GM12878 (cell line): ENCODE measurements at regions not wholly inside any gene's neighbourhood (a gene's known extent, or its start where the extent isn't known, plus 50 kb on each side); places are given as distances from the start of the nearest gene placed in this dataset.

Experiments
- ATAC-seq: fragments of 200-7000 bp; cut with Tn5 transposase; 3 replicates; pipeline ENCODE4 v1.9.1; 2020; ENCODE audit warnings: mild to moderate bottlenecking, moderate library complexity
- BruUV-seq: library from RNA; stranded (reverse); fragments of 400-500 nt; replicated peaks from 2 replicates; lab custom pipeline; 2021; lab: Mats Ljungman, UMichigan
- CTCF ChIA-PET: fragments of 300-600 bp; sonication (Branson Sonifier 250); formaldehyde crosslinking; extraction: SDS; loops from one replicate; lab custom pipeline; 2021; ENCODE audit warnings: inconsistent platforms; lab: Yijun Ruan, JAX
- POLR2A ChIA-PET: fragments of 350-600 bp; formaldehyde crosslinking; extraction: SDS; loops from one replicate; lab custom pipeline; 2021; ENCODE audit warnings: inconsistent platforms; lab: Charles Lee
- RAD21 ChIA-PET: fragments of 300-600 bp; sonication (Branson Sonifier 250); formaldehyde crosslinking; loops from one replicate; lab custom pipeline; 2023; ENCODE audit warnings: antibody characterized with exemption; ENCODE audit not compliant: unreplicated experiment; lab: Charles Lee
- SMC1A ChIA-PET: fragments of 300-600 bp; sonication (Branson Sonifier 250); formaldehyde crosslinking; loops from one replicate; lab custom pipeline; 2023; ENCODE audit not compliant: unreplicated experiment, uncharacterized antibody; lab: Charles Lee
- DNase-seq: peaks from one replicate; pipeline ENCODE4 v3.0.0-alpha.2; 2011; ENCODE audit warnings: low read depth, low spot score
- FAIRE-seq: peaks from 3 replicates; lab custom pipeline; 2011; peaks lifted over from hg19 to GRCh38; lab: Jason Lieb, UNC
- H2AFZ ChIP-seq: 2 replicates; pipeline ENCODE4 v1.6.0; 2011; ENCODE audit warnings: low read depth, low read length, control low read depth; ENCODE audit not compliant: control insufficient read depth
- H3K27ac ChIP-seq: 2 replicates; pipeline ENCODE4 v1.5.1; 2011; ENCODE audit warnings: control low read depth; ENCODE audit not compliant: control insufficient read depth, insufficient read depth
- H3K27me3 ChIP-seq, 2 experiments: replicated peaks in 1 of 2; 2 replicates each; pipeline versions ENCODE4 v1.6.0 to v1.6.1; 2011; ENCODE audit warnings: low read length in 1 of 2; ENCODE audit not compliant: control insufficient read depth in 2 of 2, insufficient read depth in 2 of 2
- H3K36me3 ChIP-seq, 2 experiments: 2 replicates each; pipeline ENCODE4 v1.5.1; 2011; ENCODE audit warnings: low read length in 1 of 2; ENCODE audit not compliant: control insufficient read depth in 2 of 2, insufficient read depth in 2 of 2
- H3K4me1 ChIP-seq: 2 replicates; pipeline ENCODE4 v1.6.1; 2011; ENCODE audit warnings: mild to moderate bottlenecking, low read length, moderate library complexity, mixed read lengths; ENCODE audit not compliant: control insufficient read depth, insufficient read depth
- H3K4me2 ChIP-seq: 2 replicates; pipeline ENCODE4 v1.6.0; 2011; ENCODE audit warnings: control low read depth; ENCODE audit not compliant: control insufficient read depth, insufficient read depth
- H3K4me3 ChIP-seq: fragments of 200-600 bp; sonication (generic); 2 replicates; pipeline ENCODE4 v1.5.1; 2016
- H3K79me2 ChIP-seq: 2 replicates; pipeline ENCODE4 v1.6.0; 2011; ENCODE audit warnings: low read length; ENCODE audit not compliant: control insufficient read depth, insufficient read depth
- H3K9ac ChIP-seq: 2 replicates; pipeline ENCODE4 v1.8.0; 2011; ENCODE audit warnings: low read length, control low read depth, mixed read lengths; ENCODE audit not compliant: control insufficient read depth, insufficient read depth
- H3K9me3 ChIP-seq: replicated peaks from 3 replicates; pipeline ENCODE4 v1.5.1; 2011; ENCODE audit warnings: mild to moderate bottlenecking, low read length; ENCODE audit not compliant: control insufficient read depth, insufficient read depth
- H4K20me1 ChIP-seq: 2 replicates; pipeline ENCODE4 v1.6.0; 2011; ENCODE audit not compliant: control insufficient read depth, insufficient read depth
- ATF2 ChIP-seq: IDR thresholded peaks from 2 replicates; pipeline ENCODE4 v1.6.1; 2012; ENCODE audit warnings: low read length, inconsistent platforms
- ATF7 ChIP-seq: fragments of 450-650 bp; IDR thresholded peaks from 2 replicates; pipeline ENCODE4 v1.6.1; 2016; ENCODE audit warnings: low read depth, mild to moderate bottlenecking
- BCLAF1 ChIP-seq: fragments of 450-650 bp; IDR thresholded peaks from 2 replicates; pipeline ENCODE4 v1.6.1; 2017; ENCODE audit warnings: antibody characterized with exemption, mild to moderate bottlenecking, moderate library complexity
- BHLHE40 ChIP-seq, 2 experiments: fragments of 450-650 bp in 1 of 2; IDR thresholded peaks; 2 replicates each; pipeline ENCODE4 v1.6.1; 2011 to 2017; ENCODE audit warnings: low read depth in 2 of 2, borderline replicate concordance in 1 of 2, improper control_type of control experiment in 1 of 2, low read length in 1 of 2, mild to moderate bottlenecking in 1 of 2
- CBX3 ChIP-seq: fragments of 200-600 bp; sonication (generic); IDR thresholded peaks from 2 replicates; pipeline ENCODE4 v1.6.1; 2016; ENCODE audit warnings: low read depth, borderline replicate concordance
- CREM ChIP-seq: IDR thresholded peaks from 2 replicates; pipeline ENCODE4 v1.6.1; 2014; ENCODE audit warnings: antibody characterized with exemption, low read depth
- EED ChIP-seq: sonication (generic); IDR thresholded peaks from 2 replicates; pipeline ENCODE4 v1.6.1; 2016; ENCODE audit warnings: antibody characterized with exemption, low read depth
- EP300 ChIP-seq, 2 experiments: fragments of 150-350 bp in 1 of 2; IDR thresholded peaks; 2 replicates each; pipeline ENCODE4 v1.6.1; 2011 to 2012; ENCODE audit warnings: low read depth in 2 of 2, low read length in 2 of 2, borderline replicate concordance in 1 of 2, improper control_type of control experiment in 1 of 2, inconsistent platforms in 1 of 2; ENCODE audit not compliant: control insufficient read depth in 1 of 2
- KAT2A ChIP-seq: conservative IDR thresholded peaks from 2 replicates; pipeline ENCODE4 v1.6.1; 2011; ENCODE audit warnings: low read depth, low read length; ENCODE audit not compliant: control insufficient read depth
- MTA2 ChIP-seq: fragments of 450-650 bp; IDR thresholded peaks from 2 replicates; pipeline ENCODE4 v1.6.1; 2016; ENCODE audit warnings: low read depth, mild to moderate bottlenecking, moderate library complexity
- MXI1 ChIP-seq: fragments of 150-350 bp; IDR thresholded peaks from 2 replicates; pipeline ENCODE4 v1.6.1; 2011; ENCODE audit warnings: low read depth, mild to moderate bottlenecking, inconsistent platforms, low read length, improper control_type of control experiment
- PBX3 ChIP-seq: IDR thresholded peaks from 2 replicates; pipeline ENCODE4 v1.6.1; 2011; ENCODE audit warnings: mild to moderate bottlenecking, low read depth, low read length, moderate library complexity; ENCODE audit not compliant: insufficient replicate concordance
- RB1 ChIP-seq: fragments of 450-650 bp; formaldehyde crosslinking; IDR thresholded peaks from 2 replicates; pipeline ENCODE4 v1.6.1; 2017; ENCODE audit warnings: mild to moderate bottlenecking, borderline replicate concordance
- RUNX3 ChIP-seq: IDR thresholded peaks from 2 replicates; pipeline ENCODE4 v1.6.1; 2012; ENCODE audit warnings: low read length, inconsistent platforms
- TAF1 ChIP-seq: IDR thresholded peaks from 2 replicates; pipeline ENCODE4 v1.6.1; 2011; ENCODE audit warnings: mild to moderate bottlenecking, low read depth, low read length, borderline replicate concordance
- TCF7 ChIP-seq: IDR thresholded peaks from 2 replicates; pipeline ENCODE4 v1.6.1; 2014; ENCODE audit warnings: antibody characterized with exemption, borderline replicate concordance
- ZBED1 ChIP-seq: IDR thresholded peaks from 2 replicates; pipeline ENCODE4 v1.6.1; 2016; ENCODE audit warnings: borderline replicate concordance
- WGBS: methylation state at CpG from one replicate; pipeline ENCODE4 v1.1.6; 2016; ENCODE audit warnings: low lambda C conversion rate; ENCODE audit not compliant: insufficient replicate concordance, insufficient coverage; ENCODE audit errors: missing lambda C conversion rate; 5-methylcytosine and 5-hydroxymethylcytosine counted together
- in situ Hi-C: fragments of 300-500 bp; cut with MboI; formaldehyde crosslinking; loops from 9 replicates; pipeline ENCODE4 v1.14.3; 2018; ENCODE audit warnings: mixed read lengths
- intact Hi-C: fragments of 100-400 bp; cut with micrococcal nuclease; formaldehyde crosslinking; loops from one replicate; pipeline ENCODE4 v1.14.2; 2022; ENCODE audit not compliant: unreplicated experiment
- TF ChIP-seq, protein P1 (sequence below): IDR thresholded peaks from 2 replicates; pipeline ENCODE4 v1.6.1; 2012; ENCODE audit warnings: low read depth, low read length, improper control_type of control experiment

DNA sequence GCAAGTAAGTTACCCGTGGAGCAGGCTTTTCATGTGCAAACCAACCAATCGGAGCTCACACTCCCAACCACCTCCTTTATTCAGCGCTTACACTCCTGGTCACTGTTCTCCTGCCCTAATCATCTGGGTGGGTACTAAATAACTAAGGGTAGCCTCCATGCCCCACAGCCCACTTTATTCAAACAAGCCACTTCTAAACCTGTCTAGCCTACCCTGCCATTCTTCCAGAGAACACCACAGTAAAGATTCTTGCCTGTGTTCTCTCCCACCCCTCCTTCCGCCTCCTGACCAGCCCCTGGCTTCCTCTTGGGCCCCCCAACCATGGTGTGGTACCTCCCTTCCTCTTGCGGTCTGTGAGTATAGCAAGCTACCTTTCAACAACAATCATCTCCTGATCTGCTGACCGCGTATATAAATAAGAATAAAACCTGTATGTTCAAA lies 581.9 kb downstream of the VRK1 start:
- no TSS peak for BruUV-seq
- CTCF ChIA-PET: interaction anchor here (0.8 to 2.0 kb wide), 5 partner anchors 8 to 38 kb away, joined by 3 to 8 read pairs (median 4); no protein-coding TSS in a partner anchor
- Histone ChIP-seq H2AFZ (peak overlapping the region; percentile 41), H3K4me3 (no peak overlapping the region), H4K20me1 (no peaks in the 10 kb centered on the region), H3K36me3 (no peaks in the 10 kb centered on the region), H3K79me2 (no peaks in the 10 kb centered on the region), H3K4me2 (peak overlapping the region; percentile 56), H3K27ac (peak overlapping the region; percentile 24), H3K9me3 (no peaks in the 10 kb centered on the region; the same call in none of the 3 replicates), H3K27me3 (no peaks in the 10 kb centered on the region), H3K4me1 (peaks cover 33% of the 10 kb centered on the region), H3K9ac (no peak overlapping the region)
- WGBS: 26% methylated on average over 7 of the region's 7 CpGs
- no peak for DNase-seq
- SMC1A ChIA-PET: interaction anchor here (0.8 to 12.1 kb wide), 15 partner anchors 10 to 78 kb away, joined by 3 to 115 read pairs (median 4); no protein-coding TSS in a partner anchor
- RAD21 ChIA-PET: interaction anchor here (1.0 to 14.3 kb wide), 11 partner anchors 8 to 76 kb away, joined by 3 to 214 read pairs (median 6); no protein-coding TSS in a partner anchor
- ATAC-seq: no peak; the same call in none of the 3 replicates
- POLR2A ChIA-PET: interaction anchor here (1.4 to 3.8 kb wide), 4 partner anchors 10 to 73 kb away, joined by 4 to 16 read pairs (median 6); no protein-coding TSS in a partner anchor
- no peak for FAIRE-seq
- in situ Hi-C loops (no loop called here), intact Hi-C loops (no loop called here)
- TF ChIP-seq TCF7 (no peak), TAF1 (no peak), KAT2A (no peak), CREM (0 out of 2 replicates have a peak, but pooled peaks have one; percentile 16), RUNX3 (peak; percentile 91), BCLAF1 (no peak; the same call in 1 of the 2 replicates), CBX3 (no peak), EP300 (IDR thresholded peaks at IDR 0.05; ENCODE audit: borderline replicate concordance in 1 of 2, control insufficient read depth in 1 of 2, low read depth in 2 of 2, low read length in 2 of 2) (no peak), BHLHE40 (IDR thresholded peaks at IDR 0.05; ENCODE audit: borderline replicate concordance in 1 of 2, low read depth in 2 of 2, low read length in 1 of 2) (peak; percentile 5 to 36; a peak in 1 of 4 replicates), ATF7 (peak; percentile 88), ATF2 (no peak), ZBED1 (no peak), EED (0 out of 2 replicates have a peak, but pooled peaks have one; percentile 31), MTA2 (no peak), RB1 (no peak), MXI1 (no peak), PBX3 (no peak)
- TF ChIP-seq, protein P1, sequence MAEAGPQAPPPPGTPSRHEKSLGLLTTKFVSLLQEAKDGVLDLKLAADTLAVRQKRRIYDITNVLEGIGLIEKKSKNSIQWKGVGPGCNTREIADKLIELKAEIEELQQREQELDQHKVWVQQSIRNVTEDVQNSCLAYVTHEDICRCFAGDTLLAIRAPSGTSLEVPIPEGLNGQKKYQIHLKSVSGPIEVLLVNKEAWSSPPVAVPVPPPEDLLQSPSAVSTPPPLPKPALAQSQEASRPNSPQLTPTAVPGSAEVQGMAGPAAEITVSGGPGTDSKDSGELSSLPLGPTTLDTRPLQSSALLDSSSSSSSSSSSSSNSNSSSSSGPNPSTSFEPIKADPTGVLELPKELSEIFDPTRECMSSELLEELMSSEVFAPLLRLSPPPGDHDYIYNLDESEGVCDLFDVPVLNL: no peak
